ENCODE measurements at regions not wholly inside any gene's neighbourhood (a gene's known extent, or its start where the extent isn't known, plus 50 kb on each side); places are given as distances from the start of the nearest gene placed in this dataset.

DNA sequence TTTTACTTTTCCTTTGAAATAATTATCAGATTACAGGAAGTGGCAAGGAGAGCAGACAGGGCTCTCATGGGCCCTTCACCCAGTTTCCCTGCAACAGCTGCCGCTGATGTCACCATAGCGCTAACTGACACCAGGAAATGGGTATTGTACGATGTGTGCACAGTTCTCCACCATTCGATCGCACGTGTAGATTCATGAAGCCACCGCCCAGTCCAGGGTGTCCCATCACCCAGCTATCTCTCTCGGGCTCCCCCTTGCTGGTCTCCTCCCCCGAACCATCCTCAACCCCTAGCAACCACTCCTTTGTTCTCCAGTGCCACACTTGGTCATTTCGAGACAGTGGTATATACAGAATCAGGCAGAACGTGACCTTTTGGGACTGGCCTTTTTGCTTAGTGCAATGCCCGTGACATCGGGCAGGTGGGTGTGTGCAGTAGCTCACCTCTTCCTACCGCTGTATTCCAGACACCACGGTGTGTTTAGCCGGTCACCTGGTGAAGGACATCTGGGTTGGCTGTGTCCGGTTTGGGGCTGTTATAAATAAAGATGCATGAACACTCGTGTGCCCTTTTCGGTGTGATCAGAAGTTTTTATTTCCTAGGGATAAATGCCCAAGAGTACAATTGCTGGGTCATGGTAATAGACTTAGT is 118.4 kb downstream of the CRYAA start:
- Mint-ChIP-seq H3K36me3 (ENCODE audit: low read depth) (no peaks in the 10 kb centered on the region), H3K27ac (no peak overlapping the region), H3K27me3 (ENCODE audit: insufficient read depth, low read depth, poor library complexity) (no peaks in the 10 kb centered on the region), H3K4me3 (no peak overlapping the region), H3K9me3 (no peaks in the 10 kb centered on the region), H3K4me1 (peaks cover under 1% of the 10 kb centered on the region; the same call in 1 of the 3 replicates)
- no peaks in the 10 kb centered on the region; the same call in 1 of the 2 replicates for H3K36me3 ChIP-seq (ENCODE audit: insufficient read depth)
- peaks cover 7% of the 10 kb centered on the region; the same call in 1 of the 2 replicates for H3K9me2 ChIP-seq (ENCODE audit: insufficient read depth)
- no peaks in the 10 kb centered on the region for H3K27me3 ChIP-seq (ENCODE audit: insufficient read depth)
- no peak overlapping the region for H3K27ac ChIP-seq (ENCODE audit: low read depth)
- no peak overlapping the region for H3K4me3 ChIP-seq
- H3K4me1 ChIP-seq (ENCODE audit: insufficient read depth) = no peaks in the 10 kb centered on the region
- TF ChIP-seq, protein P1, sequence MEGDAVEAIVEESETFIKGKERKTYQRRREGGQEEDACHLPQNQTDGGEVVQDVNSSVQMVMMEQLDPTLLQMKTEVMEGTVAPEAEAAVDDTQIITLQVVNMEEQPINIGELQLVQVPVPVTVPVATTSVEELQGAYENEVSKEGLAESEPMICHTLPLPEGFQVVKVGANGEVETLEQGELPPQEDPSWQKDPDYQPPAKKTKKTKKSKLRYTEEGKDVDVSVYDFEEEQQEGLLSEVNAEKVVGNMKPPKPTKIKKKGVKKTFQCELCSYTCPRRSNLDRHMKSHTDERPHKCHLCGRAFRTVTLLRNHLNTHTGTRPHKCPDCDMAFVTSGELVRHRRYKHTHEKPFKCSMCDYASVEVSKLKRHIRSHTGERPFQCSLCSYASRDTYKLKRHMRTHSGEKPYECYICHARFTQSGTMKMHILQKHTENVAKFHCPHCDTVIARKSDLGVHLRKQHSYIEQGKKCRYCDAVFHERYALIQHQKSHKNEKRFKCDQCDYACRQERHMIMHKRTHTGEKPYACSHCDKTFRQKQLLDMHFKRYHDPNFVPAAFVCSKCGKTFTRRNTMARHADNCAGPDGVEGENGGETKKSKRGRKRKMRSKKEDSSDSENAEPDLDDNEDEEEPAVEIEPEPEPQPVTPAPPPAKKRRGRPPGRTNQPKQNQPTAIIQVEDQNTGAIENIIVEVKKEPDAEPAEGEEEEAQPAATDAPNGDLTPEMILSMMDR (conservative IDR thresholded peaks at IDR 0.05; ENCODE audit: low read depth in 2 of 2) = no peak
- no peak for TF ChIP-seq NANOG (IDR thresholded peaks at IDR 0.05; ENCODE audit: borderline replicate concordance)
- no peak for TF ChIP-seq JUNB (IDR thresholded peaks at IDR 0.05; ENCODE audit: unreplicated experiment)
- no peak for TF ChIP-seq ZNF462 (CRISPR knock-in tag; IDR thresholded peaks at IDR 0.05)
- TF ChIP-seq ZNF114 (CRISPR knock-in tag; IDR thresholded peaks at IDR 0.05) = no peak
- no peak for TF ChIP-seq CREB1 (CRISPR knock-in tag; IDR thresholded peaks at IDR 0.05; ENCODE audit: low read depth)
- TF ChIP-seq STAT1 (IDR thresholded peaks at IDR 0.05; ENCODE audit: unreplicated experiment) = no peak
- no peak for TF ChIP-seq POLR2AphosphoS5 (IDR thresholded peaks at IDR 0.05; ENCODE audit: low read depth)
- no peak for TF ChIP-seq ETS1 (IDR thresholded peaks at IDR 0.05)
- TF ChIP-seq, protein P2, sequence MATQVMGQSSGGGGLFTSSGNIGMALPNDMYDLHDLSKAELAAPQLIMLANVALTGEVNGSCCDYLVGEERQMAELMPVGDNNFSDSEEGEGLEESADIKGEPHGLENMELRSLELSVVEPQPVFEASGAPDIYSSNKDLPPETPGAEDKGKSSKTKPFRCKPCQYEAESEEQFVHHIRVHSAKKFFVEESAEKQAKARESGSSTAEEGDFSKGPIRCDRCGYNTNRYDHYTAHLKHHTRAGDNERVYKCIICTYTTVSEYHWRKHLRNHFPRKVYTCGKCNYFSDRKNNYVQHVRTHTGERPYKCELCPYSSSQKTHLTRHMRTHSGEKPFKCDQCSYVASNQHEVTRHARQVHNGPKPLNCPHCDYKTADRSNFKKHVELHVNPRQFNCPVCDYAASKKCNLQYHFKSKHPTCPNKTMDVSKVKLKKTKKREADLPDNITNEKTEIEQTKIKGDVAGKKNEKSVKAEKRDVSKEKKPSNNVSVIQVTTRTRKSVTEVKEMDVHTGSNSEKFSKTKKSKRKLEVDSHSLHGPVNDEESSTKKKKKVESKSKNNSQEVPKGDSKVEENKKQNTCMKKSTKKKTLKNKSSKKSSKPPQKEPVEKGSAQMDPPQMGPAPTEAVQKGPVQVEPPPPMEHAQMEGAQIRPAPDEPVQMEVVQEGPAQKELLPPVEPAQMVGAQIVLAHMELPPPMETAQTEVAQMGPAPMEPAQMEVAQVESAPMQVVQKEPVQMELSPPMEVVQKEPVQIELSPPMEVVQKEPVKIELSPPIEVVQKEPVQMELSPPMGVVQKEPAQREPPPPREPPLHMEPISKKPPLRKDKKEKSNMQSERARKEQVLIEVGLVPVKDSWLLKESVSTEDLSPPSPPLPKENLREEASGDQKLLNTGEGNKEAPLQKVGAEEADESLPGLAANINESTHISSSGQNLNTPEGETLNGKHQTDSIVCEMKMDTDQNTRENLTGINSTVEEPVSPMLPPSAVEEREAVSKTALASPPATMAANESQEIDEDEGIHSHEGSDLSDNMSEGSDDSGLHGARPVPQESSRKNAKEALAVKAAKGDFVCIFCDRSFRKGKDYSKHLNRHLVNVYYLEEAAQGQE (IDR thresholded peaks at IDR 0.05; ENCODE audit: unreplicated experiment) = no peak
- no peak for TF ChIP-seq EZH2phosphoT487 (IDR thresholded peaks at IDR 0.05; ENCODE audit: unreplicated experiment)
- no peak for TF ChIP-seq ZNF331 (CRISPR knock-in tag; IDR thresholded peaks at IDR 0.05; ENCODE audit: low read depth)
- TF ChIP-seq EZH2 (IDR thresholded peaks at IDR 0.05; ENCODE audit: low read depth, unreplicated experiment) = no peak
- no peaks in the 10 kb centered on the region for H4K20me1 ChIP-seq (replicated peaks; ENCODE audit: insufficient read depth)
- ATAC-seq (no peak), DNase-seq (ENCODE audit: low spot score) (no peak)
- no peak overlapping the region for H2AFZ ChIP-seq
- H3F3A ChIP-seq (replicated peaks; ENCODE audit: low read depth) = no peaks in the 10 kb centered on the region
- H3K79me2 ChIP-seq (replicated peaks; ENCODE audit: insufficient read depth) = no peaks in the 10 kb centered on the region
- no peak overlapping the region for H3K4me2 ChIP-seq

All from GM23338 (cell line).